A549 (cell line): ENCODE measurements at regions not wholly inside any gene's neighbourhood (a gene's known extent, or its start where the extent isn't known, plus 50 kb on each side); places are given as distances from the start of the nearest gene placed in this dataset.

Experiments
- ATAC-seq, 2 experiments: fragments of 200-7000 bp in 1 of 2; fragments of >200 bp in 1 of 2; cut with Nextera tagmentation in 1 of 2; cut with Tn5 transposase in 1 of 2; 3 replicates each; pipeline versions ENCODE4 v1.8.0 to v1.9.1; 2018 to 2020; ENCODE audit warnings: mild to moderate bottlenecking in 1 of 2, moderate library complexity in 1 of 2
- CTCF ChIA-PET: fragments of 300-600 bp; sonication (Branson Sonifier 250); formaldehyde crosslinking; extraction: SDS; loops from one replicate; lab custom pipeline; 2021; ENCODE audit warnings: antibody characterized with exemption, inconsistent platforms; lab: Yijun Ruan, JAX
- POLR2A ChIA-PET: fragments of 350-600 bp; formaldehyde crosslinking; extraction: SDS; loops from one replicate; lab custom pipeline; 2021; ENCODE audit warnings: antibody characterized with exemption, inconsistent platforms; lab: Yijun Ruan, JAX
- DNase-seq, 2 experiments: peaks; one replicate each; pipeline versions ENCODE4 v3.0.0 to v3.0.0-alpha.2; 2011 to 2016; ENCODE audit warnings: low read depth in 1 of 2, low spot score in 1 of 2
- FAIRE-seq: peaks from 2 replicates; lab custom pipeline; 2011; peaks lifted over from hg19 to GRCh38; lab: Jason Lieb, UNC
- H3K27ac ChIP-seq, 2 experiments: fragments of >200 bp; sonication (Bioruptor Twin); formaldehyde crosslinking; 3 replicates each; pipeline ENCODE4 v1.5.1; 2016 to 2017
- H3K4me1 ChIP-seq: fragments of >200 bp; sonication (Bioruptor Twin); formaldehyde crosslinking; 3 replicates; pipeline ENCODE4 v1.6.1; 2016
- H3K4me2 ChIP-seq: fragments of >200 bp; sonication (Bioruptor Twin); formaldehyde crosslinking; 3 replicates; pipeline ENCODE4 v1.6.1; 2016
- H3K4me3 ChIP-seq: fragments of >200 bp; sonication (Bioruptor Twin); formaldehyde crosslinking; 3 replicates; pipeline ENCODE4 v1.5.1; 2016
- H3K9me3 ChIP-seq: fragments of >200 bp; sonication (Bioruptor Twin); formaldehyde crosslinking; 3 replicates; pipeline ENCODE4 v1.6.1; 2016
- CBX8 ChIP-seq: fragments of 200-600 bp; sonication (generic); IDR thresholded peaks from 2 replicates; pipeline ENCODE4 v1.6.1; 2016
- CHD2 ChIP-seq: fragments of 150-350 bp; IDR thresholded peaks from 2 replicates; pipeline ENCODE4 v1.6.1; 2014; ENCODE audit warnings: low read length; ENCODE audit not compliant: partially characterized antibody
- EHMT2 ChIP-seq: fragments of 200-600 bp; sonication (generic); IDR thresholded peaks from 2 replicates; pipeline ENCODE4 v1.6.1; 2016; ENCODE audit warnings: antibody characterized with exemption, low read depth, mild to moderate bottlenecking, moderate library complexity
- ESRRA ChIP-seq: fragments of 150-350 bp; IDR thresholded peaks from 2 replicates; pipeline ENCODE4 v1.6.1; 2014; ENCODE audit warnings: mild to moderate bottlenecking, low read length, borderline replicate concordance
- FOSL2 ChIP-seq, 2 experiments: fragments of 450-650 bp in 1 of 2; fragments of >200 bp in 1 of 2; sonication (Bioruptor Twin) in 1 of 2; formaldehyde crosslinking; IDR thresholded peaks; 2 replicates each; pipeline versions ENCODE4 v1.5.0 to v1.6.1; 2016 to 2020; ENCODE audit warnings: mild to moderate bottlenecking in 1 of 2, moderate library complexity in 1 of 2
- HEYL ChIP-seq: fragments of 250-450 bp; sonication (Bioruptor Pico); IDR thresholded peaks from 2 replicates; pipeline ENCODE4 v1.8.0; 2021; ENCODE audit warnings: mild to moderate bottlenecking, moderate library complexity
- HOXA7 ChIP-seq: fragments of 250-450 bp; sonication (Bioruptor Pico); IDR thresholded peaks from 2 replicates; pipeline ENCODE4 v1.5.0; 2020; ENCODE audit warnings: mild to moderate bottlenecking, moderate library complexity
- JUNB ChIP-seq: fragments of >200 bp; sonication (Bioruptor Twin); formaldehyde crosslinking; IDR thresholded peaks from 2 replicates; pipeline ENCODE4 v1.6.1; 2016
- KDM1A ChIP-seq: fragments of 200-600 bp; sonication (generic); IDR thresholded peaks from 2 replicates; pipeline ENCODE4 v1.6.1; 2016; ENCODE audit warnings: low read depth, mild to moderate bottlenecking
- MYC ChIP-seq: IDR thresholded peaks from 2 replicates; pipeline ENCODE4 v1.6.1; 2012; ENCODE audit warnings: mild to moderate bottlenecking, inconsistent platforms, low read length, improper control_type of control experiment, borderline replicate concordance
- NFE2L2 ChIP-seq: fragments of 150-350 bp; conservative IDR thresholded peaks from 2 replicates; pipeline ENCODE4 v1.6.1; 2014; ENCODE audit warnings: low read length
- RARB ChIP-seq: fragments of 250-450 bp; sonication (Bioruptor Pico); IDR thresholded peaks from 2 replicates; pipeline ENCODE4 v1.8.0; 2021; ENCODE audit warnings: mild to moderate bottlenecking, moderate library complexity
- RCOR1 ChIP-seq: fragments of 150-350 bp; IDR thresholded peaks from 2 replicates; pipeline ENCODE4 v1.6.1; 2014; ENCODE audit warnings: antibody characterized with exemption, low read length, low read depth
- RFX5 ChIP-seq: fragments of 450-650 bp; IDR thresholded peaks from 2 replicates; pipeline ENCODE4 v1.7.1; 2014; ENCODE audit warnings: antibody characterized with exemption, mild to moderate bottlenecking, moderate library complexity
- RNF2 ChIP-seq: fragments of 200-600 bp; sonication (generic); IDR thresholded peaks from 2 replicates; pipeline ENCODE4 v1.6.1; 2016; ENCODE audit warnings: low read depth, mild to moderate bottlenecking, antibody characterized with exemption, moderate library complexity, borderline replicate concordance
- SREBF2 ChIP-seq: fragments of 450-650 bp; IDR thresholded peaks from 2 replicates; pipeline ENCODE4 v1.6.1; 2014; ENCODE audit warnings: mild to moderate bottlenecking, moderate library complexity
- TP53 ChIP-seq: fragments of 250-450 bp; sonication (Bioruptor Pico); IDR thresholded peaks from 2 replicates; pipeline ENCODE4 v1.5.0; 2021; ENCODE audit warnings: mild to moderate bottlenecking, moderate library complexity
- ZNF302 ChIP-seq: fragments of 250-450 bp; sonication (Bioruptor Pico); IDR thresholded peaks from 2 replicates; pipeline ENCODE4 v1.9.0; 2021; ENCODE audit warnings: inconsistent platforms, mild to moderate bottlenecking, moderate library complexity
- ZSCAN20 ChIP-seq: fragments of 250-450 bp; sonication (Bioruptor Pico); IDR thresholded peaks from 2 replicates; pipeline ENCODE4 v1.8.0; 2022; ENCODE audit warnings: mild to moderate bottlenecking, moderate library complexity
- WGBS: methylation state at CpG from one replicate; pipeline ENCODE4 v1.1.6; 2017; ENCODE audit errors: missing lambda C conversion rate; 5-methylcytosine and 5-hydroxymethylcytosine counted together
- TF ChIP-seq, protein P1 (sequence below): fragments of 450-650 bp; IDR thresholded peaks from 2 replicates; pipeline ENCODE4 v1.6.1; 2014; ENCODE audit warnings: antibody characterized with exemption
- TF ChIP-seq, protein P2 (sequence below): fragments of 250-450 bp; sonication (Bioruptor Pico); IDR thresholded peaks from 2 replicates; pipeline ENCODE4 v1.5.0; 2020; ENCODE audit warnings: low read depth, mild to moderate bottlenecking, moderate library complexity
- TF ChIP-seq, protein P3 (sequence below): fragments of 200-600 bp; sonication (generic); IDR thresholded peaks from 2 replicates; pipeline ENCODE4 v1.6.1; 2016; ENCODE audit warnings: antibody characterized with exemption, mild to moderate bottlenecking, moderate library complexity

DNA sequence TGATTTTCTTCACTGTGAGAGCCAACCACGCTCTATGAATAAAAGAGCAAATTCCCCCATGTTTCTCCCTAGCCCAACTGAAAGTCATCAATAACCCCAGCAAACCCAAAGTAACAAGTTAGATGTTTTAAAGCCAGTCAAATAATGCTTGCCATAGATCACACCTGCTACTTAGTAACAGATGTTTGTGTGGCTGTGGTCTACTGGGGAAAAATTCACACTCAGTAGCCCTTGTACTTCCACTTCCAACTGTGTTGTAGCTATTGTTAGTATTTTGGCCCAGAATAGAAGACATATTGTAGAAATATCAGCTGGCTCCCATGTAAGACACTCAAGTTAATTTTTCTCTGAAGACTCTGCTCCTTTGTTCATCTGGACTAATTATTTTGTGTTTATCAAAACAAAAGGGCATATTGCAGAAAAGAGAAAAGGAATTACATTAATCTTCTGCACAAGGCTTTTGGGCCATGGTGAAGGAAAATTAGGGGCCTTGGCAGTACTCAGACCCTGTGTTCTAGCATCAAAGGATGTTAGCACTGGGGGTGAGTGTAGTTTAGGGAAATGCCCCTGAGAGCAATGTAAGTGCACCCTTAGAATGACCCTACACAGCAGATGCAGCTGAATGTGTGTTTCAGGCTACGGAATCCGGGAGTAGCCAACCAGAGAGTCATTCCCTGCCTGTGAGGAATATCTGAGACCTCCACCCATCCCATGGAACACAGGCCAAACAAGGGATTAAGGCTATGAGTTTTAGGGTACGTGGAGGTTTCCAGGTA is 521.9 kb downstream of the EPHA4 start:
- ChIA-PET CTCF (interaction anchor here (1.2 kb wide), 1 partner anchor 43 kb away, joined by 3 read pairs; no protein-coding TSS in a partner anchor), POLR2A (no interaction called here)
- no peaks in the 10 kb centered on the region for H3K9me3 ChIP-seq
- H3K27ac ChIP-seq = no peak overlapping the region
- whole genome bisulfite sequencing = 11% methylated on average over 4 of the region's 4 CpGs
- DNase-seq (no peak), FAIRE-seq (no peak), ATAC-seq (no peak; a peak in 1 of 6 replicates)
- TF ChIP-seq JUNB (no peak), MYC (no peak), RNF2 (no peak), TP53 (CRISPR knock-in tag) (no peak), ESRRA (no peak), RARB (CRISPR knock-in tag) (no peak), KDM1A (no peak), RCOR1 (no peak), RFX5 (no peak)
- TF ChIP-seq, protein P1, sequence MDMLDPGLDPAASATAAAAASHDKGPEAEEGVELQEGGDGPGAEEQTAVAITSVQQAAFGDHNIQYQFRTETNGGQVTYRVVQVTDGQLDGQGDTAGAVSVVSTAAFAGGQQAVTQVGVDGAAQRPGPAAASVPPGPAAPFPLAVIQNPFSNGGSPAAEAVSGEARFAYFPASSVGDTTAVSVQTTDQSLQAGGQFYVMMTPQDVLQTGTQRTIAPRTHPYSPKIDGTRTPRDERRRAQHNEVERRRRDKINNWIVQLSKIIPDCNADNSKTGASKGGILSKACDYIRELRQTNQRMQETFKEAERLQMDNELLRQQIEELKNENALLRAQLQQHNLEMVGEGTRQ = no peak
- TF ChIP-seq, protein P2, sequence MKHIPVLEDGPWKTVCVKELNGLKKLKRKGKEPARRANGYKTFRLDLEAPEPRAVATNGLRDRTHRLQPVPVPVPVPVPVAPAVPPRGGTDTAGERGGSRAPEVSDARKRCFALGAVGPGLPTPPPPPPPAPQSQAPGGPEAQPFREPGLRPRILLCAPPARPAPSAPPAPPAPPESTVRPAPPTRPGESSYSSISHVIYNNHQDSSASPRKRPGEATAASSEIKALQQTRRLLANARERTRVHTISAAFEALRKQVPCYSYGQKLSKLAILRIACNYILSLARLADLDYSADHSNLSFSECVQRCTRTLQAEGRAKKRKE = no peak
- no peak overlapping the region for H3K4me3 ChIP-seq
- H3K4me1 ChIP-seq = no peaks in the 10 kb centered on the region
- H3K4me2 ChIP-seq = no peak overlapping the region

DNA sequence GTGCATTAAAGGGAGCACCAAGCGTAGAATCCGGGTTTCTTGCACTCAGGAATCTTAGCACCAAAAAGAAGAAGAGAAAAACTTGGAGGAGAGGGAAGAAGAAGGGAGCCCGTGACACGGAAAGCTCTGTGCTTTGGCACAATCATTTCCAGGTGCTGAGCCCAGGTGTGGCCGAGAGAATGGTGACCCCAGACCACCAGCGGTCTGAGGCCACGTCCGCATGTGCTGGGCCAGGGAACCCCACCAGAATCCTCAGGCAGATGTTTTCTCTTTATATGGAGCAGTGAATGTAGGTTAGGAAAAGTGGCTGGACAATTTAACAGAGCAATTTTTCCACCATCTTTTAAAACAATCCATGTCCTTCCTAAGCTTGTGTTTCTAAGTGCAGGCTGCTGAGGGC is 520.9 kb downstream of the EPHA4 start:
- Histone ChIP-seq H3K9me3 (no peaks in the 10 kb centered on the region), H3K4me3 (no peak overlapping the region), H3K27ac (no peak overlapping the region), H3K4me2 (no peak overlapping the region), H3K4me1 (no peaks in the 10 kb centered on the region)
- ChIA-PET POLR2A (no interaction called here), CTCF (interaction anchor here (1.2 kb wide), 1 partner anchor 44 kb away, joined by 3 read pairs; no protein-coding TSS in a partner anchor)
- ATAC-seq = no peak
- no peak for TF ChIP-seq NFE2L2
- no peak for TF ChIP-seq SREBF2
- no peak for TF ChIP-seq CBX8
- TF ChIP-seq RNF2 = no peak
- TF ChIP-seq ZNF302 (CRISPR knock-in tag) = no peak
- no peak for TF ChIP-seq FOSL2 (IDR thresholded peaks at IDR 0.05)
- no peak for TF ChIP-seq FOSL2 (CRISPR knock-in tag; IDR thresholded peaks at IDR 0.05)
- no peak for TF ChIP-seq RFX5
- TF ChIP-seq ZSCAN20 (CRISPR knock-in tag) = no peak
- no peak for FAIRE-seq
- DNase-seq = no peak
- WGBS = 27% methylated on average over 8 of the region's 8 CpGs

DNA sequence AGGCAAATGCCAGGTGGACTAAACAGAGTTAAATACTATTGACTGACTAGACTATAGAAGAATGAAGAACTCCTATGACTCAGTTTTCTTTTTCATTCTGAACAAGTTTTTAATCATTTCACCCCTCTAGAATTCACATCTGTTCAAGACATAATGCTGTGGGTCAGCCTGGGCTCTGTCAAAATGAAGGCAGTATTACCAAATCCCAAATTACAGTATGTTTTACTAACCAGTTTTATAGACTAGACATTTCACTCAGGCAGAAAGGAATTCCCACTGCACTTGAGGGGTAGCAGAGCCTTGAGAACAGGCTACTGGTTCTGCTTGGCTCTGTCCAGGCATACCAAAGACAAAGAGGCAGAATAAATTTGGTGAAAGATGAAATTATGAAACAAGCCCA is 511.7 kb downstream of the EPHA4 start:
- no peak overlapping the region for H3K4me2 ChIP-seq
- TF ChIP-seq, protein P3, sequence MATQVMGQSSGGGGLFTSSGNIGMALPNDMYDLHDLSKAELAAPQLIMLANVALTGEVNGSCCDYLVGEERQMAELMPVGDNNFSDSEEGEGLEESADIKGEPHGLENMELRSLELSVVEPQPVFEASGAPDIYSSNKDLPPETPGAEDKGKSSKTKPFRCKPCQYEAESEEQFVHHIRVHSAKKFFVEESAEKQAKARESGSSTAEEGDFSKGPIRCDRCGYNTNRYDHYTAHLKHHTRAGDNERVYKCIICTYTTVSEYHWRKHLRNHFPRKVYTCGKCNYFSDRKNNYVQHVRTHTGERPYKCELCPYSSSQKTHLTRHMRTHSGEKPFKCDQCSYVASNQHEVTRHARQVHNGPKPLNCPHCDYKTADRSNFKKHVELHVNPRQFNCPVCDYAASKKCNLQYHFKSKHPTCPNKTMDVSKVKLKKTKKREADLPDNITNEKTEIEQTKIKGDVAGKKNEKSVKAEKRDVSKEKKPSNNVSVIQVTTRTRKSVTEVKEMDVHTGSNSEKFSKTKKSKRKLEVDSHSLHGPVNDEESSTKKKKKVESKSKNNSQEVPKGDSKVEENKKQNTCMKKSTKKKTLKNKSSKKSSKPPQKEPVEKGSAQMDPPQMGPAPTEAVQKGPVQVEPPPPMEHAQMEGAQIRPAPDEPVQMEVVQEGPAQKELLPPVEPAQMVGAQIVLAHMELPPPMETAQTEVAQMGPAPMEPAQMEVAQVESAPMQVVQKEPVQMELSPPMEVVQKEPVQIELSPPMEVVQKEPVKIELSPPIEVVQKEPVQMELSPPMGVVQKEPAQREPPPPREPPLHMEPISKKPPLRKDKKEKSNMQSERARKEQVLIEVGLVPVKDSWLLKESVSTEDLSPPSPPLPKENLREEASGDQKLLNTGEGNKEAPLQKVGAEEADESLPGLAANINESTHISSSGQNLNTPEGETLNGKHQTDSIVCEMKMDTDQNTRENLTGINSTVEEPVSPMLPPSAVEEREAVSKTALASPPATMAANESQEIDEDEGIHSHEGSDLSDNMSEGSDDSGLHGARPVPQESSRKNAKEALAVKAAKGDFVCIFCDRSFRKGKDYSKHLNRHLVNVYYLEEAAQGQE = no peak
- TF ChIP-seq SREBF2 (no peak), EHMT2 (no peak), CHD2 (no peak), HEYL (CRISPR knock-in tag) (no peak), RCOR1 (no peak), RFX5 (no peak), HOXA7 (CRISPR knock-in tag) (no peak), ZSCAN20 (CRISPR knock-in tag) (no peak)
- TF ChIP-seq, all 56 proteins: peak for 0
- DNase-seq = no peak
- Histone ChIP-seq H3K4me3 (no peak overlapping the region), H3K27ac (no peak overlapping the region), H3K4me1 (no peaks in the 10 kb centered on the region), H3K9me3 (no peaks in the 10 kb centered on the region; the same call in 2 of the 3 replicates)
- POLR2A ChIA-PET = no interaction called here
- no peak for ATAC-seq
- CTCF ChIA-PET = no interaction called here
- FAIRE-seq = no peak
